Right lobe of liver (tissue), 4 donors: ENCODE measurements at regions not wholly inside any gene's neighbourhood (a gene's known extent, or its start where the extent isn't known, plus 50 kb on each side); places are given as distances from the start of the nearest gene placed in this dataset.

Experiments
- CTCF ChIP-seq, 4 donors: fragments of 200-600 bp in 3 of 4; fragments of 450-650 bp in 1 of 4; IDR thresholded peaks; one replicate each; pipeline versions ENCODE4 v1.5.1 to v1.8.0; 2016 to 2022; ENCODE audit warnings: antibody characterized with exemption in 4 of 4, mild to moderate bottlenecking in 2 of 4
- POLR2A ChIP-seq: fragments of 450-650 bp; IDR thresholded peaks from one replicate; pipeline ENCODE4 v1.6.1; 2017; ENCODE audit warnings: antibody characterized with exemption, mild to moderate bottlenecking
- donor health status: DM: no; HTN: no; CAD: no.
- donor health status: DM: no; HTN: no; CAD: no.
- donor health status: DM: no; HTN: yes; CAD: no.

- no peak for TF ChIP-seq CTCF (IDR thresholded peaks at IDR 0.05)
- no peak for TF ChIP-seq POLR2A
Measured at GRCh38 chr9:105887679-105888078, 193.3 kb downstream of the TMEM38B start.
